ENCODE measurements at regions not wholly inside any gene's neighbourhood (a gene's known extent, or its start where the extent isn't known, plus 50 kb on each side); places are given as distances from the start of the nearest gene placed in this dataset.

- TF ChIP-seq POLR2AphosphoS5 (IDR thresholded peaks at IDR 0.05; ENCODE audit: low read depth, low read length) (no peak), POLR2A (IDR thresholded peaks at IDR 0.05; ENCODE audit: low read depth, low read length) (no peak), SPI1 (IDR thresholded peaks at IDR 0.05; ENCODE audit: low read depth, low read length) (no peak), PAX5 (IDR thresholded peaks at IDR 0.05; ENCODE audit: insufficient read depth, low read length, severe bottlenecking) (no peak), TAF1 (IDR thresholded peaks at IDR 0.05; ENCODE audit: low read depth, low read length) (no peak)
Observed at GRCh38 chrX:22467571-22467970, 194.9 kb downstream of the CBLL2 start.

Measured in GM12891 (cell line).